GM18870 (cell line): ENCODE measurements at regions not wholly inside any gene's neighbourhood (a gene's known extent, or its start where the extent isn't known, plus 50 kb on each side); places are given as distances from the start of the nearest gene placed in this dataset.

Experiments
- ATAC-seq: cut with Tn5 transposase; IDR thresholded peaks from one replicate; pipeline ENCODE4 v1.9.1; 2021; ENCODE audit warnings: moderate library complexity; ENCODE audit not compliant: unreplicated experiment

GRCh38 chr4:73001885-73002284, 67.6 kb downstream of the COX18 start:
- no peak for ATAC-seq

- no peak for ATAC-seq
Measured at GRCh38 chr4:72997409-72997808, 72.1 kb downstream of the COX18 start.

GRCh38 chr4:72994670-72995069, 74.8 kb downstream of the COX18 start:
- ATAC-seq, result no peak

- ATAC-seq, result no peak
Measured at GRCh38 chr4:72993876-72994275, 75.6 kb downstream of the COX18 start.

- no peak for ATAC-seq
Measured at GRCh38 chr4:72991873-72992272, 77.6 kb downstream of the COX18 start.

GRCh38 chr4:72987741-72988729, 81.5 kb downstream of the COX18 start:
- ATAC-seq, result no peak

- no peak for ATAC-seq
Measured at GRCh38 chr4:72984351-72984750, 85.2 kb downstream of the COX18 start.

- ATAC-seq, result no peak
Measured at GRCh38 chr4:72983709-72984108, 85.8 kb downstream of the COX18 start.

- ATAC-seq, result no peak
Measured at GRCh38 chr4:72977936-72978485, 91.5 kb downstream of the COX18 start.

- ATAC-seq, result no peak
Measured at GRCh38 chr4:72975488-72975784, 94.1 kb downstream of the COX18 start.

- no peak for ATAC-seq
Measured at GRCh38 chr4:72974694-72975487, 94.6 kb downstream of the COX18 start.

- ATAC-seq, result no peak
Measured at GRCh38 chr4:72971572-72971971, 97.9 kb downstream of the COX18 start.

GRCh38 chr4:72970756-72971155, 98.8 kb downstream of the COX18 start:
- no peak for ATAC-seq

GRCh38 chr4:72969976-72970375, 99.5 kb downstream of the COX18 start:
- ATAC-seq, result no peak

GRCh38 chr4:72966652-72967051, 102.9 kb downstream of the COX18 start:
- ATAC-seq, result no peak

- no peak for ATAC-seq
Measured at GRCh38 chr4:72959411-72959810, 110.1 kb downstream of the COX18 start.

GRCh38 chr4:72954811-72955210, 114.7 kb downstream of the COX18 start:
- ATAC-seq, result no peak

GRCh38 chr4:72953571-72953970, 115.9 kb downstream of the COX18 start:
- no peak for ATAC-seq

- ATAC-seq, result no peak
Measured at GRCh38 chr4:72951628-72952027, 117.9 kb downstream of the COX18 start.

GRCh38 chr4:72951147-72951546, 118.4 kb downstream of the COX18 start:
- ATAC-seq, result no peak

- no peak for ATAC-seq
Measured at GRCh38 chr4:72948080-72948479, 121.4 kb downstream of the COX18 start.
